Large intestine (tissue), 3 donors: ENCODE measurements at regions not wholly inside any gene's neighbourhood (a gene's known extent, or its start where the extent isn't known, plus 50 kb on each side); places are given as distances from the start of the nearest gene placed in this dataset.

Source experiments
- DNase-seq, 2 donors: peaks; one replicate each; pipeline versions ENCODE4 v3.0.0 to v3.0.0-alpha.2; 2013
- H3K27ac ChIP-seq: one replicate; pipeline ENCODE4 v1.5.1; 2013; ENCODE audit warnings: low read length
- H3K27me3 ChIP-seq: 2 replicates; pipeline ENCODE4 v1.6.1; 2013; ENCODE audit warnings: low read length; ENCODE audit not compliant: control insufficient read depth, insufficient read depth
- H3K36me3 ChIP-seq: 2 replicates; pipeline ENCODE4 v1.6.1; 2013; ENCODE audit warnings: low read length; ENCODE audit not compliant: control insufficient read depth, insufficient read depth
- H3K4me1 ChIP-seq: one replicate; pipeline ENCODE4 v1.6.1; 2013; ENCODE audit warnings: low read length; ENCODE audit not compliant: control insufficient read depth, insufficient read depth
- H3K4me3 ChIP-seq: one replicate; pipeline ENCODE4 v1.5.1; 2013; ENCODE audit warnings: low read length
- H3K9me3 ChIP-seq: one replicate; pipeline ENCODE4 v1.6.1; 2013; ENCODE audit warnings: mild to moderate bottlenecking, low read depth, low read length, moderate library complexity; ENCODE audit not compliant: control insufficient read depth
- WGBS: methylation state at CpG from one replicate; pipeline ENCODE4 v1.1.5; 2013; ENCODE audit warnings: low lambda C conversion rate; ENCODE audit not compliant: insufficient coverage; 5-methylcytosine and 5-hydroxymethylcytosine counted together

GRCh38 chr14:71741241-71741640, 191.0 kb upstream of the RGS6 start:
- Histone ChIP-seq H3K36me3 (peaks cover 24% of the 10 kb centered on the region), H3K4me1 (peaks cover 3% of the 10 kb centered on the region), H3K27me3 (no peaks in the 10 kb centered on the region), H3K9me3 (no peaks in the 10 kb centered on the region), H3K27ac (no peak overlapping the region), H3K4me3 (no peak overlapping the region)
- no peak for DNase-seq
- WGBS: 70% methylated on average over 2 of the region's 5 CpGs

- DNase-seq: no peak
- peaks cover 3% of the 10 kb centered on the region for H3K4me1 ChIP-seq
- WGBS: no CpG with 5 or more reads among the region's 6 CpGs
These were observed 189.7 kb upstream of the RGS6 start for GRCh38 chr14:71742485-71742884.

GRCh38 chr14:71745072-71745471, 187.2 kb upstream of the RGS6 start:
- H3K36me3 ChIP-seq: no peaks in the 10 kb centered on the region
- no peak overlapping the region for H3K4me3 ChIP-seq
- 80% methylated on average over 1 of the region's 7 CpGs for WGBS
- H3K9me3 ChIP-seq: peaks cover 13% of the 10 kb centered on the region
- H3K4me1 ChIP-seq: no peaks in the 10 kb centered on the region
- DNase-seq: no peak
- no peak overlapping the region for H3K27ac ChIP-seq
- no peaks in the 10 kb centered on the region for H3K27me3 ChIP-seq

More at GRCh38 chr14:71742485-71742884, 189.7 kb upstream of the RGS6 start:
- Histone ChIP-seq H3K27ac (no peak overlapping the region), H3K36me3 (peaks cover 13% of the 10 kb centered on the region), H3K9me3 (peaks cover 1% of the 10 kb centered on the region), H3K27me3 (no peaks in the 10 kb centered on the region), H3K4me3 (no peak overlapping the region)

GRCh38 chr14:71748196-71748595, 184.0 kb upstream of the RGS6 start:
- WGBS: no CpG with 5 or more reads among the region's 1 CpG
- no peak overlapping the region for H3K4me3 ChIP-seq

GRCh38 chr14:71749613-71750238, 182.5 kb upstream of the RGS6 start:
- H3K27me3 ChIP-seq: no peaks in the 10 kb centered on the region
- DNase-seq: no peak
- no CpG with 5 or more reads among the region's 8 CpGs for WGBS
- peaks cover 12% of the 10 kb centered on the region for H3K4me1 ChIP-seq
- H3K9me3 ChIP-seq: peaks cover 13% of the 10 kb centered on the region
- H3K27ac ChIP-seq: no peak overlapping the region
- H3K4me3 ChIP-seq: no peak overlapping the region
- no peaks in the 10 kb centered on the region for H3K36me3 ChIP-seq

More at GRCh38 chr14:71748196-71748595, 184.0 kb upstream of the RGS6 start:
- H3K36me3 ChIP-seq: no peaks in the 10 kb centered on the region
- peaks cover 12% of the 10 kb centered on the region for H3K4me1 ChIP-seq
- no peak for DNase-seq
- peaks cover 13% of the 10 kb centered on the region for H3K9me3 ChIP-seq
- no peaks in the 10 kb centered on the region for H3K27me3 ChIP-seq
- H3K27ac ChIP-seq: no peak overlapping the region

- H3K27me3 ChIP-seq: no peaks in the 10 kb centered on the region
- WGBS: no CpG with 5 or more reads among the region's 2 CpGs
- no peak for DNase-seq
- peaks cover 13% of the 10 kb centered on the region for H3K9me3 ChIP-seq
- H3K36me3 ChIP-seq: no peaks in the 10 kb centered on the region
- H3K4me1 ChIP-seq: peaks cover 12% of the 10 kb centered on the region
- no peak overlapping the region for H3K27ac ChIP-seq
- no peak overlapping the region for H3K4me3 ChIP-seq
These were observed 181.0 kb upstream of the RGS6 start for GRCh38 chr14:71751264-71751663.

GRCh38 chr14:71752111-71752738, 180.0 kb upstream of the RGS6 start:
- no peak overlapping the region for H3K27ac ChIP-seq
- no peak overlapping the region for H3K4me3 ChIP-seq
- peak; percentile 60 to 81 for DNase-seq
- no CpG with 5 or more reads among the region's 23 CpGs for WGBS
- H3K9me3 ChIP-seq: peaks cover 13% of the 10 kb centered on the region
- H3K27me3 ChIP-seq: no peaks in the 10 kb centered on the region
- H3K4me1 ChIP-seq: peaks cover 12% of the 10 kb centered on the region
- no peaks in the 10 kb centered on the region for H3K36me3 ChIP-seq

- DNase-seq: peak; percentile 77 to 78
- WGBS: no CpG with 5 or more reads among the region's 21 CpGs
- H3K4me1 ChIP-seq: peaks cover 12% of the 10 kb centered on the region
- H3K27me3 ChIP-seq: no peaks in the 10 kb centered on the region
- no peak overlapping the region for H3K4me3 ChIP-seq
- no peak overlapping the region for H3K27ac ChIP-seq
- no peaks in the 10 kb centered on the region for H3K36me3 ChIP-seq
- H3K9me3 ChIP-seq: peaks cover 3% of the 10 kb centered on the region
These were observed 179.0 kb upstream of the RGS6 start for GRCh38 chr14:71753126-71753830.

- 96% methylated on average over 4 of the region's 16 CpGs for WGBS
- DNase-seq: no peak
- H3K4me1 ChIP-seq: peaks cover 12% of the 10 kb centered on the region
These were observed 178.3 kb upstream of the RGS6 start for GRCh38 chr14:71753976-71754375.

GRCh38 chr14:71754422-71755095, 177.7 kb upstream of the RGS6 start:
- H3K4me1 ChIP-seq: peaks cover 12% of the 10 kb centered on the region
- no peak for DNase-seq
- H3K27me3 ChIP-seq: no peaks in the 10 kb centered on the region
- H3K4me3 ChIP-seq: no peak overlapping the region
- no peaks in the 10 kb centered on the region for H3K36me3 ChIP-seq
- WGBS: 100% methylated on average over 2 of the region's 17 CpGs
- no peaks in the 10 kb centered on the region for H3K9me3 ChIP-seq
- H3K27ac ChIP-seq: no peak overlapping the region

More at GRCh38 chr14:71753976-71754375, 178.3 kb upstream of the RGS6 start:
- Histone ChIP-seq H3K27ac (no peak overlapping the region), H3K4me3 (no peak overlapping the region), H3K27me3 (no peaks in the 10 kb centered on the region), H3K9me3 (no peaks in the 10 kb centered on the region), H3K36me3 (no peaks in the 10 kb centered on the region)
